ENCODE measurements at regions not wholly inside any gene's neighbourhood (a gene's known extent, or its start where the extent isn't known, plus 50 kb on each side); places are given as distances from the start of the nearest gene placed in this dataset.

DNA sequence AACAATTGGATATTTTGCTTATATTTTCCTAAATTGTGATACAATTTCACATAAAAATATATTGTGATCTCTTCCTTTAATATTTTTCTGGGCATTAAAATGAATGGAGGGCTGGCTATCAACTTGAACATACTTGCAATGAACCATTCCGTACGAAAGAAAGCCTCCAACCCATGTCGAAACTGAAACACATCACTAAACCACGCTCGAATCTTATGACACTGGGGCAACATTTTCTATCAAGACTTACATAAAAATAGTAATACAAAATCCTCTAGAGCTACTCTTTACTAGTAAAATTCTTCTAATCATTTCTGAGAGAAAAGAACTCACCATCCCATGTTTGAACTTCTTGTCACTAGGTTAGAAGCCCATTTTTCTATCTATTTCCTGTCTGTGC, 132.8 kb upstream of the DOK6 start:
- H3K4me3 ChIP-seq (ENCODE audit: low read depth, low read length), result no peak overlapping the region
- no peak for DNase-seq (ENCODE audit: low read depth)
- TF ChIP-seq, protein P1, sequence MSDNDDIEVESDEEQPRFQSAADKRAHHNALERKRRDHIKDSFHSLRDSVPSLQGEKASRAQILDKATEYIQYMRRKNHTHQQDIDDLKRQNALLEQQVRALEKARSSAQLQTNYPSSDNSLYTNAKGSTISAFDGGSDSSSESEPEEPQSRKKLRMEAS (IDR thresholded peaks at IDR 0.05; ENCODE audit: low read depth, low read length), result no peak
- TF ChIP-seq POLR2A (IDR thresholded peaks at IDR 0.05; ENCODE audit: extremely low read depth, insufficient read length) (no peak), MYC (IDR thresholded peaks at IDR 0.05; ENCODE audit: low read depth, low read length) (no peak)
- TF ChIP-seq, protein P2, sequence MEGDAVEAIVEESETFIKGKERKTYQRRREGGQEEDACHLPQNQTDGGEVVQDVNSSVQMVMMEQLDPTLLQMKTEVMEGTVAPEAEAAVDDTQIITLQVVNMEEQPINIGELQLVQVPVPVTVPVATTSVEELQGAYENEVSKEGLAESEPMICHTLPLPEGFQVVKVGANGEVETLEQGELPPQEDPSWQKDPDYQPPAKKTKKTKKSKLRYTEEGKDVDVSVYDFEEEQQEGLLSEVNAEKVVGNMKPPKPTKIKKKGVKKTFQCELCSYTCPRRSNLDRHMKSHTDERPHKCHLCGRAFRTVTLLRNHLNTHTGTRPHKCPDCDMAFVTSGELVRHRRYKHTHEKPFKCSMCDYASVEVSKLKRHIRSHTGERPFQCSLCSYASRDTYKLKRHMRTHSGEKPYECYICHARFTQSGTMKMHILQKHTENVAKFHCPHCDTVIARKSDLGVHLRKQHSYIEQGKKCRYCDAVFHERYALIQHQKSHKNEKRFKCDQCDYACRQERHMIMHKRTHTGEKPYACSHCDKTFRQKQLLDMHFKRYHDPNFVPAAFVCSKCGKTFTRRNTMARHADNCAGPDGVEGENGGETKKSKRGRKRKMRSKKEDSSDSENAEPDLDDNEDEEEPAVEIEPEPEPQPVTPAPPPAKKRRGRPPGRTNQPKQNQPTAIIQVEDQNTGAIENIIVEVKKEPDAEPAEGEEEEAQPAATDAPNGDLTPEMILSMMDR (IDR thresholded peaks at IDR 0.05; ENCODE audit: low read depth, low read length), result no peak

DNA sequence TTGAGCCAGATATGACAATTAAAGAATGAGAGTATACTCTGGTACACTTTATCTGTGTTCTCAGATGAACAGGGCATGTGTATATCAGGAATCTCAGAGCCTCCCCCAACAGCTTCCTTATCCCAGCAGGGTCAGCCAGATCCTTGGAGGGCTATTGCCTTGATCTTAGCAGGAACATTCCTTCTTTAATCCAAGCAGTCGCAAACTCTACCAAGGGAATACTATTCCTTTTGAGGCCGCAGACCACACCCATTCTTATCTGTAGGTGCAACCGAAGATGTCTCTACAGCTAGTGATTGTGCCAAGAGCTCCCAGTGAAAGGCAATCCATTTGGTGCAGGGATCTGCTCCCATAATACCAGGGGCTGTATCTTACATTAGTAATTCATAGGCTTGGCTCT, 118.3 kb upstream of the DOK6 start:
- DNase-seq (ENCODE audit: low read depth), result no peak
- TF ChIP-seq, protein P2 (IDR thresholded peaks at IDR 0.05; ENCODE audit: low read depth, low read length), result no peak
- TF ChIP-seq POLR2A (IDR thresholded peaks at IDR 0.05; ENCODE audit: extremely low read depth, insufficient read length), result no peak
- TF ChIP-seq, protein P1 (IDR thresholded peaks at IDR 0.05; ENCODE audit: low read depth, low read length), result no peak
- TF ChIP-seq MYC (IDR thresholded peaks at IDR 0.05; ENCODE audit: low read depth, low read length), result no peak
- no peak overlapping the region for H3K4me3 ChIP-seq (ENCODE audit: low read depth, low read length)

DNA sequence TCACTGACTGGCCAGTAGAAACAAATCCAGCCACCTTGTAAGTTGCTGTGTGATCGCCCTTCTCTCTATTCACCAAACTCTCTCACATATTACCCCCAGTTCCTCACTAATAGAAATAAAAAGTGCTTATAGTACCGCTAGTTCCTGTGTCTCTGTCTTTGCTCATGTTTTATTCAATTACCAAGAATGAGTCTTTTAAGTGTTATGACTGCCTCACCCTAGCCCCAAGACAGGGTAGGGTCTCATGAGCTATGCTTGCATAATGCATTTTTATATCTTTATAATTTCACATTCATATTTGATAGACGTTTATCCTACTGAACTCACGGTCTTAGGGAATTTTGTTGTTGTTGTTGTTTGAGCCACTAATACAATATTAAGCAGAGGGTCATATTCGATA, 109.6 kb upstream of the DOK6 start:
- no peak for DNase-seq (ENCODE audit: low read depth)
- TF ChIP-seq, protein P1 (IDR thresholded peaks at IDR 0.05; ENCODE audit: low read depth, low read length), result no peak
- no peak for TF ChIP-seq MYC (IDR thresholded peaks at IDR 0.05; ENCODE audit: low read depth, low read length)
- TF ChIP-seq, protein P2 (IDR thresholded peaks at IDR 0.05; ENCODE audit: low read depth, low read length), result no peak
- no peak for TF ChIP-seq POLR2A (IDR thresholded peaks at IDR 0.05; ENCODE audit: extremely low read depth, insufficient read length)

DNA sequence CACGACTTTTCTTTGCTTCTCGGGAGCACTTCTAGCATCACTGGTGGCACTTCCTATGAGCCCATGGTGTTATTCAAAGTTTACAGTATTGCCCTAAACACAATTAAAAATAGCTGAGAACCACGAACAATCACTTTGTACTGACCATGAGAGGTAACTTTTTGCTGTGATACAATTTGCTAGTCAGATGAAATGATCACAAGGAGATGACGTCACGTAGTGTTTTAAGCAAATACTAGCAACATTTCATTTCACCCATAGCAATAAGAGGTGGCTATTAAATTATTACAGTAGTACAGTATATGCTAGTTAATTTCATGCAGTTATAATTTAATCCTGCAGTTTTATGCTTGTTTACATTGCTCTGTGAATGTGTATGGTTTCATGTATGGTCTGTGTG, 108.9 kb upstream of the DOK6 start:
- TF ChIP-seq, protein P2 (IDR thresholded peaks at IDR 0.05; ENCODE audit: low read depth, low read length), result no peak
- TF ChIP-seq, protein P1 (IDR thresholded peaks at IDR 0.05; ENCODE audit: low read depth, low read length), result no peak
- TF ChIP-seq MYC (IDR thresholded peaks at IDR 0.05; ENCODE audit: low read depth, low read length), result no peak
- no peak for TF ChIP-seq POLR2A (IDR thresholded peaks at IDR 0.05; ENCODE audit: extremely low read depth, insufficient read length)
- H3K4me3 ChIP-seq (ENCODE audit: low read depth, low read length), result no peak overlapping the region
- DNase-seq (ENCODE audit: low read depth), result no peak

More for the DNA sequence above, 109.6 kb upstream of the DOK6 start:
- H3K4me3 ChIP-seq (ENCODE audit: low read depth, low read length), result no peak overlapping the region

DNA sequence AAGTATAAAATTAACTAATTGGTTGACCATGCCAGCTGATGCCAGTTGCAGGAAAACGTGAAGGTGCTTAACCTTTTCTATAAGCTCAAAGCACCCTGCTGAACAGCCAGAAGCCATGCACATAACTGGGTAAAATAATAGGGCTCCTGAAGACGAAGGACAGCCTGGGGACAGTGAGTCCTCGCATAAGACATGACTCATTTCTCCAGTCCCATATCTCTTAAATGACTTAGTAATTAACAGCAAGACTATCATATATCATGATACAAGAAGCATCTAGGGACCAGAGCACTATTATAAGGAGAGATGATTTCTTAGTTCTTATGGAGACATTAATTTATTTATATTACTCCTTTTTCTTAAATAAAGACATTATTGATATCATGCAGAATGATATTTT, 100.5 kb upstream of the DOK6 start:
- TF ChIP-seq, protein P1 (IDR thresholded peaks at IDR 0.05; ENCODE audit: low read depth, low read length), result no peak
- TF ChIP-seq MYC (IDR thresholded peaks at IDR 0.05; ENCODE audit: low read depth, low read length) (no peak), POLR2A (IDR thresholded peaks at IDR 0.05; ENCODE audit: extremely low read depth, insufficient read length) (no peak)
- TF ChIP-seq, protein P2 (IDR thresholded peaks at IDR 0.05; ENCODE audit: low read depth, low read length), result no peak
- DNase-seq (ENCODE audit: low read depth), result no peak
- H3K4me3 ChIP-seq (ENCODE audit: low read depth, low read length), result no peak overlapping the region

DNA sequence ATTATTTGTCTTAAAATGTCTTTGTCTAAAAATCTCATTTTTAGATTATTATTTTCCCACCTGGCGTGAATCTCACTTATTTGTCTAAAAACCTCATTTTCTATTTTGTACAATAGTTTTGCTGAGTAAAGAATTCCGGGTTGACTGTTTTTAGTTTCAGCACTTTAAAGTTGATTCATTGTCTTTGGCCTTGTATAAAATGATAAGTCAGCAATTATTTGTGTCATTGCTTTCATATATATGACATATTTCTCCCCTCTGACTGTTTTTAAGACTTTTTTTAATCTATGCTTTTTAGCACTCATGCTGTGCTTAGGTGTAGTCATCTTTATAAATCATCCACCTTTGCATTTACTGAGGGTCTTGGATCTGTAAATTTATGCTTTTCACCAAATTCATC, 92.1 kb upstream of the DOK6 start:
- TF ChIP-seq POLR2A (IDR thresholded peaks at IDR 0.05; ENCODE audit: extremely low read depth, insufficient read length) (no peak), MYC (IDR thresholded peaks at IDR 0.05; ENCODE audit: low read depth, low read length) (no peak)
- TF ChIP-seq, protein P1 (IDR thresholded peaks at IDR 0.05; ENCODE audit: low read depth, low read length), result no peak
- TF ChIP-seq, protein P2 (IDR thresholded peaks at IDR 0.05; ENCODE audit: low read depth, low read length), result no peak
- no peak for DNase-seq (ENCODE audit: low read depth)
- H3K4me3 ChIP-seq (ENCODE audit: low read depth, low read length), result no peak overlapping the region
